PFSK-1 (cell line): ENCODE measurements at regions not wholly inside any gene's neighbourhood (a gene's known extent, or its start where the extent isn't known, plus 50 kb on each side); places are given as distances from the start of the nearest gene placed in this dataset.

Experiments used
- FOXP2 ChIP-seq: optimal IDR thresholded peaks from 2 replicates; pipeline ENCODE3; 2011; ENCODE audit warnings: borderline replicate concordance, control low read depth, inconsistent platforms; ENCODE audit not compliant: insufficient read depth; ENCODE audit errors: extremely low read length, extremely low read depth
- POLR2AphosphoS5 ChIP-seq: IDR thresholded peaks from 2 replicates; pipeline ENCODE4 v1.6.1; 2012; ENCODE audit warnings: low read depth, mild to moderate bottlenecking, control low read depth, low read length, moderate library complexity
- SIN3A ChIP-seq: IDR thresholded peaks from 2 replicates; pipeline ENCODE4 v1.6.1; 2012; ENCODE audit warnings: mild to moderate bottlenecking, low read length, moderate library complexity, borderline replicate concordance; ENCODE audit not compliant: insufficient read depth
- TAF1 ChIP-seq: IDR thresholded peaks from 2 replicates; pipeline ENCODE4 v1.6.1; 2012; ENCODE audit warnings: low read length, control low read depth, borderline replicate concordance; ENCODE audit not compliant: insufficient read depth

GRCh38 chr2:58826795-58827194 lies 585.7 kb upstream of the FANCL start:
- TF ChIP-seq SIN3A (no peak), POLR2AphosphoS5 (no peak), TAF1 (no peak), FOXP2 (no peak)
